SK-N-MC (cell line): ENCODE measurements at regions not wholly inside any gene's neighbourhood (a gene's known extent, or its start where the extent isn't known, plus 50 kb on each side); places are given as distances from the start of the nearest gene placed in this dataset.

Experiments used
- EZH2 ChIP-seq: fragments of 200-600 bp; sonication (generic); IDR thresholded peaks from one replicate; pipeline ENCODE4 v1.6.1; 2017; ENCODE audit warnings: antibody characterized with exemption
- POLR2AphosphoS5 ChIP-seq: IDR thresholded peaks from 2 replicates; pipeline ENCODE4 v1.6.1; 2012; ENCODE audit warnings: mild to moderate bottlenecking, low read depth, low read length, borderline replicate concordance

- TF ChIP-seq POLR2AphosphoS5 = no peak
- no peak for TF ChIP-seq EZH2
Observed at GRCh38 chr10:25778646-25779045, 155.4 kb upstream of the MYO3A start.
